ENCODE measurements at regions not wholly inside any gene's neighbourhood (a gene's known extent, or its start where the extent isn't known, plus 50 kb on each side); places are given as distances from the start of the nearest gene placed in this dataset.

GRCh38 chr6:33906439-33906838, 102.6 kb upstream of the MLN start:
- no peaks in the 10 kb centered on the region for H3K9me3 ChIP-seq
- no peak overlapping the region for H3K4me3 ChIP-seq
- no peak for DNase-seq
- no peaks in the 10 kb centered on the region for H3K4me1 ChIP-seq
- TF ChIP-seq CTCF (IDR thresholded peaks at IDR 0.05): no peak
- no peaks in the 10 kb centered on the region for H3K36me3 ChIP-seq
- peaks cover 0 to 12% of the 10 kb centered on the region in 2 donors for H3K27me3 ChIP-seq
- intact Hi-C loops (cut with DNase I; ENCODE audit: low total_unique reads): no loop called here
- H3K27ac ChIP-seq: no peak overlapping the region

GRCh38 chr6:33905071-33905609, 101.3 kb upstream of the MLN start:
- no peaks in the 10 kb centered on the region for H3K4me1 ChIP-seq
- no peaks in the 10 kb centered on the region for H3K9me3 ChIP-seq
- intact Hi-C loops (cut with DNase I; ENCODE audit: low total_unique reads): no loop called here
- no peak overlapping the region for H3K27ac ChIP-seq
- no peaks in the 10 kb centered on the region for H3K36me3 ChIP-seq
- peaks cover 0 to 20% of the 10 kb centered on the region in 2 donors for H3K27me3 ChIP-seq
- no peak overlapping the region for H3K4me3 ChIP-seq
- no peak for DNase-seq
- TF ChIP-seq CTCF (IDR thresholded peaks at IDR 0.05): no peak

- Histone ChIP-seq H3K4me3 (no peak overlapping the region), H3K9me3 (no peaks in the 10 kb centered on the region), H3K27ac (no peak overlapping the region), H3K4me1 (no peaks in the 10 kb centered on the region), H3K36me3 (no peaks in the 10 kb centered on the region), H3K27me3 (peaks cover 0 to 20% of the 10 kb centered on the region in 2 donors)
- TF ChIP-seq CTCF (IDR thresholded peaks at IDR 0.05): no peak
- intact Hi-C loops (cut with DNase I; ENCODE audit: low total_unique reads): no loop called here
- DNase-seq: no peak
These were observed 100.9 kb upstream of the MLN start for GRCh38 chr6:33904747-33905065.

- H3K36me3 ChIP-seq: no peaks in the 10 kb centered on the region
- TF ChIP-seq CTCF (IDR thresholded peaks at IDR 0.05): no peak
- H3K27ac ChIP-seq: no peak overlapping the region
- peaks cover 0 to 20% of the 10 kb centered on the region in 2 donors for H3K27me3 ChIP-seq
- DNase-seq: no peak
- no peaks in the 10 kb centered on the region for H3K4me1 ChIP-seq
- no peaks in the 10 kb centered on the region for H3K9me3 ChIP-seq
- H3K4me3 ChIP-seq: no peak overlapping the region
- intact Hi-C loops (cut with DNase I; ENCODE audit: low total_unique reads): no loop called here
These were observed 100.4 kb upstream of the MLN start for GRCh38 chr6:33904050-33904746.

GRCh38 chr6:33903579-33903978, 99.8 kb upstream of the MLN start:
- Histone ChIP-seq H3K9me3 (no peaks in the 10 kb centered on the region), H3K36me3 (no peaks in the 10 kb centered on the region), H3K27me3 (peaks cover 0 to 20% of the 10 kb centered on the region in 2 donors), H3K27ac (no peak overlapping the region), H3K4me3 (no peak overlapping the region), H3K4me1 (no peaks in the 10 kb centered on the region)
- DNase-seq: no peak
- intact Hi-C loops (cut with DNase I; ENCODE audit: low total_unique reads): no loop called here
- no peak for TF ChIP-seq CTCF (IDR thresholded peaks at IDR 0.05)
